Thyroid gland (tissue), 4 donors: ENCODE measurements at regions not wholly inside any gene's neighbourhood (a gene's known extent, or its start where the extent isn't known, plus 50 kb on each side); places are given as distances from the start of the nearest gene placed in this dataset.
A peak's percentile ranks its signal among the peaks of the same experiment; 100 is the strongest.

Experiments used
- POLR2A ChIP-seq, 2 donors: fragments of 450-650 bp; IDR thresholded peaks; one replicate each; pipeline ENCODE4 v1.6.1; 2017; ENCODE audit warnings: antibody characterized with exemption in 2 of 2, mild to moderate bottlenecking in 2 of 2, moderate library complexity in 1 of 2
- TF ChIP-seq, protein P1 (sequence below), 6 experiments: fragments of 200-600 bp in 3 of 6; fragments of 450-650 bp in 3 of 6; sonication (generic) in 3 of 6; IDR thresholded peaks; one replicate each; pipeline ENCODE4 v1.5.1; 2016 to 2019; ENCODE audit warnings: antibody characterized with exemption in 6 of 6, mild to moderate bottlenecking in 2 of 6, inconsistent platforms in 1 of 6, moderate library complexity in 1 of 6

- TF ChIP-seq, protein P1, sequence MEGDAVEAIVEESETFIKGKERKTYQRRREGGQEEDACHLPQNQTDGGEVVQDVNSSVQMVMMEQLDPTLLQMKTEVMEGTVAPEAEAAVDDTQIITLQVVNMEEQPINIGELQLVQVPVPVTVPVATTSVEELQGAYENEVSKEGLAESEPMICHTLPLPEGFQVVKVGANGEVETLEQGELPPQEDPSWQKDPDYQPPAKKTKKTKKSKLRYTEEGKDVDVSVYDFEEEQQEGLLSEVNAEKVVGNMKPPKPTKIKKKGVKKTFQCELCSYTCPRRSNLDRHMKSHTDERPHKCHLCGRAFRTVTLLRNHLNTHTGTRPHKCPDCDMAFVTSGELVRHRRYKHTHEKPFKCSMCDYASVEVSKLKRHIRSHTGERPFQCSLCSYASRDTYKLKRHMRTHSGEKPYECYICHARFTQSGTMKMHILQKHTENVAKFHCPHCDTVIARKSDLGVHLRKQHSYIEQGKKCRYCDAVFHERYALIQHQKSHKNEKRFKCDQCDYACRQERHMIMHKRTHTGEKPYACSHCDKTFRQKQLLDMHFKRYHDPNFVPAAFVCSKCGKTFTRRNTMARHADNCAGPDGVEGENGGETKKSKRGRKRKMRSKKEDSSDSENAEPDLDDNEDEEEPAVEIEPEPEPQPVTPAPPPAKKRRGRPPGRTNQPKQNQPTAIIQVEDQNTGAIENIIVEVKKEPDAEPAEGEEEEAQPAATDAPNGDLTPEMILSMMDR (IDR thresholded peaks at IDR 0.05) = peak in 1 of 6 experiments; percentile 24
- peak in 1 of 2 donors; percentile 82 for TF ChIP-seq POLR2A (IDR thresholded peaks at IDR 0.05)
These were observed 74.5 kb upstream of the ERV3-1 start for GRCh38 chr7:65080799-65081668.
